ENCODE measurements at regions not wholly inside any gene's neighbourhood (a gene's known extent, or its start where the extent isn't known, plus 50 kb on each side); places are given as distances from the start of the nearest gene placed in this dataset.
A peak's percentile ranks its signal among the peaks of the same experiment; 100 is the strongest.
"Not testable (repeated sequence)": the region's sequence is repeated elsewhere in the genome, so short reads cannot be mapped to it uniquely, and the experiment has no call there.

DNA sequence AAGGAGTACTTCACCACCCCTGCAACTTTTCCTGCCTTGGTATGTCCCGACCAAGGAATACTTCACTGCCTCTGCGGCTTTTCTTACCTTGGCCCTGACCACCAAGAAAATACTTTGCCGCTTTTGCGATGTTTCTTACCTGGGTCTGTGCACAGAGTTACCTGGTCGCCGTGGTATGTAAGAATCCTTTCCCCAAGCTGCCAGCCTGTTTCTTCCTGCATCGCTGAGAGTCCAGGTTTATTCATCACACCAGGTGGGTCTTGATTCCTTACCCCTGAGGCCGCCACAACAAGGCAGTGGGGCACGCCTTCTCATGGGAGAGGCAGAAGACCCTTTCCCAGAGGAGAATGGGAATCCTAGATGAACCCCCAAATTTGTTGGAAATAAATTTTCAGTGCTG, 511.3 kb downstream of the EDEM1 start:
- Mint-ChIP-seq H3K4me1 (no peaks in the 10 kb centered on the region), H3K4me3 (no peak overlapping the region), H3K9me3 (no peaks in the 10 kb centered on the region), H3K27ac (no peak overlapping the region), H3K27me3 (peaks cover 4% of the 10 kb centered on the region), H3K36me3 (no peaks in the 10 kb centered on the region)

DNA sequence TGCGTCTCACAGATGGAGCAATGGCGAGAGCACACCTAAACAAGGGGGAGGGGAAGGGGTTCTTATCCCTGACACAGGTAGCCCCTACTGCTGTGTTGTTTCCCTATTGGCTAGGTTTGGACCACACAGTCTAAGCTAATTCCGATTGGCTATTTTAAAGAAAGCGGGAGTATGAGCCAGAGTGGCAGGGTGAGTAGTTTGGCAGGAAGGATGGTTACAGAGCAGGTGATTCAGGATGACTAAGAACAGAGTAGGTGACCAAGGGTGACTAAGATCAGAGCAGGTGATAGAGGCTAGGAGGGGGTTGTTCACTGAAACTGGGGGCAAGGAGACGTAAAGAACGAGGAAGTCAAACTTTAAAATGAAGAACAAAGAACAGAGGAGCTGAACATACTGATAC, 511.8 kb downstream of the EDEM1 start:
- Mint-ChIP-seq H3K27ac (no peak overlapping the region), H3K27me3 (peaks cover 4% of the 10 kb centered on the region), H3K4me3 (no peak overlapping the region), H3K4me1 (no peaks in the 10 kb centered on the region), H3K9me3 (no peaks in the 10 kb centered on the region), H3K36me3 (no peaks in the 10 kb centered on the region)

DNA sequence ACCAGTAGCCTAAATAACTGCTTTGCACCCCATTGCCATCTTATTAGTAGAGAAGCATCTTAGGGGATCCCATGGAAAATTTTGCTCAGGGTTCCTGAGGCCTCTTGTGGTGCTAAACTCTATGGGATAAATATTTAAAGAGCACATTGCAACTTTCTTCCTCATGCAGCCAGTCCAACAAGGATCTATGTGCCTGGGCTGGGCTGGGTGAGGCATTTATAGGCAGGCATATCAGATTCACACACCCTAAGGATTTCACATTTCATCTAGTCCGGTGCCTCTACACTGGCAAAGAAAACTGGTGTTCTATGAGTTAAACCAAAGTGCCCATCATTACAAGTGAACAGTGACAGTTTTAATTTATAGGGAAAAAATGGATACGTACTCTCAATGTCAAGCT, 512.3 kb downstream of the EDEM1 start:
- no peaks in the 10 kb centered on the region for H3K36me3 Mint-ChIP-seq
- no peaks in the 10 kb centered on the region for H3K4me1 Mint-ChIP-seq
- no peaks in the 10 kb centered on the region for H3K9me3 Mint-ChIP-seq
- H3K27me3 Mint-ChIP-seq: peaks cover 4% of the 10 kb centered on the region
- H3K4me3 Mint-ChIP-seq: no peak overlapping the region
- no peak overlapping the region for H3K27ac Mint-ChIP-seq

GRCh38 chr3:5701005-5701404, 513.5 kb downstream of the EDEM1 start:
- H3K9me3 Mint-ChIP-seq, H3K27me3 Mint-ChIP-seq, H3K36me3 Mint-ChIP-seq, H3K27ac Mint-ChIP-seq, H3K4me3 Mint-ChIP-seq, H3K4me1 Mint-ChIP-seq: not testable (repeated sequence)

- H3K36me3 Mint-ChIP-seq: no peaks in the 10 kb centered on the region
- H3K9me3 Mint-ChIP-seq: peaks cover 5% of the 10 kb centered on the region
- peaks cover 4% of the 10 kb centered on the region for H3K27me3 Mint-ChIP-seq
- H3K27ac Mint-ChIP-seq: no peak overlapping the region
- no peaks in the 10 kb centered on the region for H3K4me1 Mint-ChIP-seq
- no peak overlapping the region for H3K4me3 Mint-ChIP-seq
Observed at GRCh38 chr3:5707794-5708193, 520.3 kb downstream of the EDEM1 start.

- Mint-ChIP-seq H3K9me3 (peaks cover 5% of the 10 kb centered on the region), H3K4me1 (no peaks in the 10 kb centered on the region), H3K27ac (no peak overlapping the region), H3K36me3 (no peaks in the 10 kb centered on the region), H3K4me3 (no peak overlapping the region), H3K27me3 (peaks cover 4% of the 10 kb centered on the region)
Observed at GRCh38 chr3:5709714-5710113, 522.2 kb downstream of the EDEM1 start.

GRCh38 chr3:5710718-5711117, 523.2 kb downstream of the EDEM1 start:
- peaks cover 5% of the 10 kb centered on the region for H3K9me3 Mint-ChIP-seq
- no peak overlapping the region for H3K4me3 Mint-ChIP-seq
- H3K27ac Mint-ChIP-seq: no peak overlapping the region
- no peaks in the 10 kb centered on the region for H3K4me1 Mint-ChIP-seq
- no peaks in the 10 kb centered on the region for H3K36me3 Mint-ChIP-seq
- H3K27me3 Mint-ChIP-seq: peaks cover 4% of the 10 kb centered on the region

DNA sequence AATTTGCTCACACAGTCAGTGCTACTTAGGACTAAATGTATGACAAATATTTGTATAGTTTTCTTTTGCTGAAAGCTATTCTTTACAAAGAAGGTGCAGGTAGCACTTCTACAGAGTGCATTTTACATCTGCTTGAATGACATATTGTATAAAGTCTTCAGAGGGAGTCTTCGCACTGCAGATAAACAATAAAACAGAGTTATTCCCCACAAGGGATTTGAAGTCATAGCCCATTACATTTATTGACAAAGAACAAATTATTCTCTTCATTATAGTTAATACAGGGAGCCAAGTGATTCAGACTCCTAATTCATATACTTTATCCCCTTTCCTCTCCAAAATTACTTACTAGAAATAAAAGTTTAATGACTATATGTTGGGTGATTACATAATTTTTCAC, 529.7 kb downstream of the EDEM1 start:
- Mint-ChIP-seq H3K4me3 (no peak overlapping the region), H3K27ac (no peak overlapping the region), H3K4me1 (no peaks in the 10 kb centered on the region), H3K36me3 (no peaks in the 10 kb centered on the region), H3K27me3 (no peaks in the 10 kb centered on the region), H3K9me3 (peaks cover 5% of the 10 kb centered on the region)

DNA sequence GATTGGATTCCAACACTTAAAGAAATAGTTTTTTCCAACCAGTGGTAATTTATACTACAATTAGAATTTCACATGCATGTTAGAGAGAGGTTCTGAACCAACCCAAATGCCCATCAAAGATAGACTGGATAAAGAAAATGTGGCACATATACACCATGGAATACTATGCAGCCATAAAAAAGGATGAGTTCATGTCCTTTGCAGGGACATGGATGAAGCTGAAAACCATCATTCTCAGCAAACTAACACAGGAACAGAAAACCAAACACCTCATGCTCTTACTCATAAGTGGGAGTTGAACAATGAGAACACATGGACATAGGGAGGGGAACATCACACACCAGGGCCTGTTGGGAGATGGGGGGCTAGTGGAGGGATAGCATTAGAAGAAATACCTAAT, 532.2 kb downstream of the EDEM1 start:
- H3K36me3 Mint-ChIP-seq, H3K27me3 Mint-ChIP-seq, H3K4me1 Mint-ChIP-seq, H3K9me3 Mint-ChIP-seq, H3K4me3 Mint-ChIP-seq: not testable (repeated sequence)
- H3K27ac Mint-ChIP-seq: peak overlapping the region; percentile 79

DNA sequence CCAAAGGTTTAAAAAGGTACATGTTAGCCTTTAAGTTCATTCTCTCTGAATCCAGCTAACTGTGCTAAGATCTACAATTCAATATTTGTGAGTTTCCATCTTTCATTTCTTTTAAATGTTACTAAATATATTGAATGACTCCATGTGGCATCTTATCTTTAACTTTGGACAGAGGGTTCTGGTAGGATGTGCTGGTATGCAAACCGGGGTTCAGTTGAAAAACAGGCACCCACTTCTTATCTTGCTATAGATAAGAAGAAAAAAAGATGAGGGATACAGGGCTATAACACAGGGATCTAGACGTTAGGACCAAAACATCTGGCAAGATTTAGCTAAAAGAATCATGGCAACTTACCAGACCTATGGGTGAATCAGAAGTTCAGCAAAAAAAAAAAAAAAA, 538.3 kb downstream of the EDEM1 start:
- Mint-ChIP-seq H3K4me3 (no peak overlapping the region), H3K27ac (no peak overlapping the region), H3K36me3 (no peaks in the 10 kb centered on the region), H3K9me3 (no peaks in the 10 kb centered on the region), H3K4me1 (no peaks in the 10 kb centered on the region), H3K27me3 (no peaks in the 10 kb centered on the region)

DNA sequence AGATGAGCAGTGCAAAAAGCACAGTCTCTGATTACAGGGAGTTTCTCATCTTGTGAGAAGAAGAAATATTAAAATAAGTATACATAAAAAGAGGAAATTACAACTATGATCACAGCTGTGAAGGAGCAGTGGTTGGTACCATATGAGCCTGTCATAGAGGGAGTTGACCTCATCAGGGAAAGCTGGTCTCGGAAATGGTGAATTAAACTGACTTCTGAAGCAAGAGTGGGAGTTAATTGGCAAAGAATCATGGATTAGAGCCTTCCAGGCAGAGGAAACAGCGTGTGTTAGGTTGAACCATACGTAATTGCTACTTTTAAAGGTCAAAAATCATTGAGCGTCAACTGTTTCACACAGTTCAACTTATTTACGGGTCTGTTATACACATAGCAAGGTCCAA, 539.1 kb downstream of the EDEM1 start:
- Mint-ChIP-seq H3K27ac (no peak overlapping the region), H3K9me3 (no peaks in the 10 kb centered on the region), H3K4me3 (no peak overlapping the region)

DNA sequence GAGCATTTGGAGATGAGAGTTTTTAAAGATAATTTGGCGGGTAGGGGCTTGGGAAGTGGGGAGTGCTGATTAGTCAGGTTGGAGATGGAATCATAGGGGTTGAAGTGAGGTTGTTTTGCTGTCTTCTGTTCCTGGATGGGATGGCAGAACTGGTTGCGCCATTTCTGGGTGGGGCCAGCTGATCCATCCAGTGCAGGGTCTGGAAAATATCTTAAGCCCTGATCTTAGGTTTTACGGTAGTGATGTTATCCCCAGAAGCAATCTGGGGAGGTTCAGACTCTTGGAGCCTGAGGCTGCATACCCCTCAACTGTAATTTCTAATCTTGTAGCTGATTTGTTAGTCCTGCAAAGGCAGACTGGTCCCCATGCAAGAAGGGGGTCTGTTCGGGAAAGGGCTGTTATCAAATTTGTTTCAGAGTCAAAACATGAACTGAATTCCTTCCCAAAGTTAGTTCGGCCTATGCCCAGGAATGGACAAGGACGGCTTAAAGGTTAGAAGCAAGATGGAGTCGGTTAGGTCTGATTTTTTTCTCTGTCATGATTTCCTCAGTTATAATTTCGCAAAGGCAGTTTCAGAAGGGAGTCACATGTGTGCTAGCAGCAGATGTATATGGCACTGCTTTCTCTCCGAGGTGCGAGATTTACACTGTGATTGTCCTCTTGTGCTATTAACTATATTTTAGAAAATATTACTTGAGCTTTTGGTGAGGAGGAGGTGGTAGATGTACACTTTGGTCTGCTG, 540.4 kb downstream of the EDEM1 start:
- Mint-ChIP-seq H3K27me3 (no peaks in the 10 kb centered on the region), H3K36me3 (no peaks in the 10 kb centered on the region), H3K4me3 (no peak overlapping the region), H3K4me1 (no peaks in the 10 kb centered on the region), H3K9me3 (no peaks in the 10 kb centered on the region), H3K27ac (no peak overlapping the region)

More for the DNA sequence above, 539.1 kb downstream of the EDEM1 start:
- Mint-ChIP-seq H3K36me3 (no peaks in the 10 kb centered on the region), H3K27me3 (no peaks in the 10 kb centered on the region), H3K4me1 (no peaks in the 10 kb centered on the region)

GRCh38 chr3:5729852-5730251, 542.3 kb downstream of the EDEM1 start:
- no peaks in the 10 kb centered on the region for H3K9me3 Mint-ChIP-seq
- H3K4me3 Mint-ChIP-seq: no peak overlapping the region
- H3K27ac Mint-ChIP-seq: no peak overlapping the region
- no peaks in the 10 kb centered on the region for H3K36me3 Mint-ChIP-seq
- H3K27me3 Mint-ChIP-seq: peaks cover 1% of the 10 kb centered on the region
- no peaks in the 10 kb centered on the region for H3K4me1 Mint-ChIP-seq

GRCh38 chr3:5731100-5731499, 543.6 kb downstream of the EDEM1 start:
- peaks cover 1% of the 10 kb centered on the region for H3K27me3 Mint-ChIP-seq
- H3K27ac Mint-ChIP-seq: no peak overlapping the region
- H3K9me3 Mint-ChIP-seq: no peaks in the 10 kb centered on the region
- H3K36me3 Mint-ChIP-seq: no peaks in the 10 kb centered on the region
- no peak overlapping the region for H3K4me3 Mint-ChIP-seq
- no peaks in the 10 kb centered on the region for H3K4me1 Mint-ChIP-seq

- Mint-ChIP-seq H3K27me3 (peaks cover 3% of the 10 kb centered on the region), H3K9me3 (no peaks in the 10 kb centered on the region), H3K36me3 (no peaks in the 10 kb centered on the region), H3K4me1 (no peaks in the 10 kb centered on the region), H3K4me3 (no peak overlapping the region), H3K27ac (no peak overlapping the region)
Observed at GRCh38 chr3:5732081-5732480, 544.6 kb downstream of the EDEM1 start.

GRCh38 chr3:5733995-5734394, 546.5 kb downstream of the EDEM1 start:
- Mint-ChIP-seq H3K9me3 (no peaks in the 10 kb centered on the region), H3K4me3 (no peak overlapping the region), H3K4me1 (no peaks in the 10 kb centered on the region), H3K36me3 (no peaks in the 10 kb centered on the region), H3K27ac (no peak overlapping the region), H3K27me3 (peaks cover 4% of the 10 kb centered on the region)

DNA sequence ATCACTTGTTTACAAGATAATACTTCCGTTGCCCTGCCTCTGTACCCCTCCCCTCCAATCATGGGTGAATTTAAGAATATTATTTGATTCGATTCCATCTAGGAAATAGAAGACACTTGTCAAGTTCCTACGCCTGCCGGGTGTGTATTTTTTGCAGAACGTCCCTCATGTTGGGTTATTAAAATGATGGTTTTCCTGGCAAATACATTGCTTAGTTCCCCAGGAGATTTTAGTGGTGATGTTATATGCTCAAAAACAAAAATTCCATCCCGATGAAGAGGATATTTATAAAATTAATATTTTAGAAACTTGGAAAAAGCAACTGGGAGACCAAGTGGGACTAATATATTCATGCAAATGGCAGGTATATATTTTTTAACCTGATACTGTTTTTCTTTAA, 548.4 kb downstream of the EDEM1 start:
- H3K27me3 Mint-ChIP-seq: peaks cover 4% of the 10 kb centered on the region
- no peaks in the 10 kb centered on the region for H3K36me3 Mint-ChIP-seq
- no peaks in the 10 kb centered on the region for H3K4me1 Mint-ChIP-seq
- H3K9me3 Mint-ChIP-seq: no peaks in the 10 kb centered on the region
- H3K27ac Mint-ChIP-seq: no peak overlapping the region
- H3K4me3 Mint-ChIP-seq: no peak overlapping the region
